HPDE6-E6E7 (cell line): ENCODE measurements at regions not wholly inside any gene's neighbourhood (a gene's known extent, or its start where the extent isn't known, plus 50 kb on each side); places are given as distances from the start of the nearest gene placed in this dataset.

Source experiments
- DNase-seq: peaks from one replicate; pipeline ENCODE4 v3.0.0; 2011; ENCODE audit warnings: missing footprints; ENCODE audit errors: extremely low spot score

DNA sequence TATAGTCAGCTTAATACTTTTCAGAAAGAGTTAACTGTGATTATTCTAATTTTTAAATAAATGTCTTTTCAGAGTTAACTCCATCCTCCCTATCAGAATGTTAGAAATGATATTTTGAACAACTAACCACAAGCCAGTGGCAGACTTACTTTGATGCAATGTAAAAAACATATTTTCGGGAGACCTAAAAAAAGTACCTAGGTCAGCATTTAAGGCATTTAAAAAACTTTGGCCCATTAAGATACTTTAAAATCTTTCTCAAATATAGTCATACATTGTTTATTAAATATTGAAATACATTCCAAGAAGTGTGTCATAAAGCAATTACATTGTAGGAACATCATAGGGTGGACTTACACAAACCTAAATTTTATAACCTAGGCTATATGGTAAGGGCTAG lies 426.1 kb downstream of the PABPC4L start:
- no peak for DNase-seq

DNA sequence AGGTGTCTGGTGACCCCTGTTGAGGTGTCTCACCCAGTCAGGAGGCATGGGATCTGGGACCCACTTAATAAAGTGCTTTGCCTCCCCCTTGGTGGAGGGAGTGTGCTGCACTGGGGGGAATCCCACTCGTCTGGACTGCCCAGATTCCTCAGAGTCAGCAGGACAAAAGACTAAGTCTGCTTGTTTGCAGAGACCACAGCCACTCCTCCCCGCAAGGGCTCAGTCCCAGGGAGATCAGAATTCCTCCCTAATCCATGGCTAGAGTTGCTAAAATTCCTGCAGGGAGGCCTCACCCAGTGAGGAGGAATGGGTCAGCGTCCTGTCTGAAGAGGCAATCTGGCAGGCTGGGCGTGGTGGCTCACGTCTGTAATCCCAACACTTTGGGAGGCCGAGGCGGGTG lies 442.2 kb downstream of the PABPC4L start:
- DNase-seq, result no peak

GRCh38 chr4:133741766-133742165 lies 459.8 kb downstream of the PABPC4L start:
- DNase-seq, result no peak

GRCh38 chr4:133720001-133720400 lies 481.6 kb downstream of the PABPC4L start:
- DNase-seq, result no peak

DNA sequence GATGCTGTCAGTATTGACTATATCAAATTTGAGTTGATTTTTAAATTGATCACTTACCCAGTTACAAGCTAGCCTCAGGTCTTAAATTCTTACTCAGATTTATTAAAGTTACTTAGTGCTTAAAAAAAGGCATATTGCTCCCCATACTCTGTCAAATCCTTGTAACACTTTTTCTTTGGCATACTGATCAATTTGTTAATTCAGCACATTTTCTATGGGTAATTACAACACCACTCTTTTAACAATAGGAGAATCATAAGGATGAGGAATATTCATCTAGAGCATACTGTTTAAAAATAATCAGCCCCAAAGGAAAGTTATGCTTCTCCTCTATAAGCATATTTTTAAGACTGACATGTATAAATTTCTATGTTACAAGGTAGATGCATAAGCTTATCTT lies 482.5 kb downstream of the PABPC4L start:
- DNase-seq, result no peak

GRCh38 chr4:133714211-133714610 lies 487.4 kb downstream of the PABPC4L start:
- no peak for DNase-seq

GRCh38 chr4:133713340-133713739 lies 488.2 kb downstream of the PABPC4L start:
- DNase-seq, result no peak

DNA sequence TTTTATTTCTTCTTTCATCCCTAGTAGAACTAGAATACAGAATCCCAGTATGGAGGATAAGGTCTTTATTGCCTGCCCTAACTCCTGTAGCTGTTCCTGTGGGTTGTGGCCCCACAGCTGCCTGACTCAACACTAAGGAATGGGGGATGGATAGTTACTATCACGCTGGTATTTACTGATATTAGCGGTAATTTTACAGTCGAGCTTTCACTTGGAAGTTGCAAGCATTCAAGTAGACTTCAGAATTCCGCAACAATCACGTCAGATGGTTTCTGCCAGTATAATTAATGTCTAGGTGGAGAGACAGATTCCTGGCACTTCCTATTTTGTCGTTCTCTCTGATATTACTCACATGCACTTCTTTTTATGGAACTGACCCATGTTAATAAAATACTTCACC lies 489.8 kb downstream of the PABPC4L start:
- DNase-seq, result no peak

DNA sequence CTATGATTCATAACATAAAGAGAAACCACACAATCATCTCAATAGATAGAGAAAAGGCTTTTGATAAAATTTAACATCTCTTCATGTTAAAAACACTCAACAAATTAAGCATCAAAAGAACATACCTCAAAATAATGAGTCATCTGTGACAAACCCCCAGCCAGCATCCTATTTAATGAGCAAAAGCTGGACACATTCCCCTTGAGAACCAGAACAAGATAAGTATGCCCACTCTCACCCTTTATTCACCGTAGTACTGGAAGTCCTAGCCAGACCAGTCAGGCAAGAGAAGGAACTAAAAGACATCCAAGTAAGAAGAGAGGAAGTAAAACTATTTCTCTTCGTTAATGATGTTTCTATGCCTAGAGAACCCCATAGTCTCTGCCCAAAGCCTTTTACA lies 507.2 kb downstream of the PABPC4L start:
- no peak for DNase-seq

DNA sequence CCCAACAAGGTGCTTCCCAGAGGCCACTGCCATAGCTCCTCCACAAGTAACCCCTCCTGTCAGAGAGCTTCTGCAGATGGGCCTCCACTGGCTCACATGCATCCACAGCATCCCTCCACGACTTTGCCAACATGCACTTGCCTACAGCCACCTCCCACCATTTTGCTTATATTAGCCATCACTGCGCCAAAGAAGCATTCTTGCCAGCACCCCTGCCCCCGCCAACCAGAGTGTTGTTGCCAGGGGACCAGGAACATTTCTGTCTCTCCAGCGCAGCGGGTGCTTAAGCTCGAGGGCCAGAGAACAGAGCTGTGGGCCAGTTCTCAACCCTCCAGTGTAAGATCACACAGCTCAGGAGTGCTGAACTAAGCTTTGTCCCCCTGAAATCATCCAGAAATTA lies 517.6 kb downstream of the PABPC4L start:
- no peak for DNase-seq

GRCh38 chr4:133668061-133668851 lies 519.2 kb downstream of the PCDH10 start:
- no peak for DNase-seq

- DNase-seq, result no peak
Observed at GRCh38 chr4:133647206-133647605, 498.1 kb downstream of the PCDH10 start.

DNA sequence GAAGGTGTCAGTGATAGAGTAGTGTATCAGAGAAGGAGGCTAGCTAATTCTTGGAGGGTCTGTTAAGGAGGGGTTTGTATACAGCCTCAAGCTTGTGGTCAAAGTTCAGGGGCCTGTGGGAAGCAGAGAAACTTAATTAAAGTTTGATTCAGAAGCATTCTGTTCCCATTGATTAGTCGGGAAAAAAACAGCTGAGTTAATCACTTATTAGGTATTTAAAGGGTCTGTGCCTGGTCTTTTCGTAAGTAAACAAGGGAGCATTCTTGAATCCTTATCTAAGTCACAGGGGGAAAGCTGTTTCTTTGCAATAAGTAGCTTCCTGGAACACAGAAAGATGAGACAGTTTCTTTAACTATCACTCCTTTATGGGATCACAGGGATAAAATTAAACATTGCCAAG lies 492.1 kb downstream of the PCDH10 start:
- no peak for DNase-seq

DNA sequence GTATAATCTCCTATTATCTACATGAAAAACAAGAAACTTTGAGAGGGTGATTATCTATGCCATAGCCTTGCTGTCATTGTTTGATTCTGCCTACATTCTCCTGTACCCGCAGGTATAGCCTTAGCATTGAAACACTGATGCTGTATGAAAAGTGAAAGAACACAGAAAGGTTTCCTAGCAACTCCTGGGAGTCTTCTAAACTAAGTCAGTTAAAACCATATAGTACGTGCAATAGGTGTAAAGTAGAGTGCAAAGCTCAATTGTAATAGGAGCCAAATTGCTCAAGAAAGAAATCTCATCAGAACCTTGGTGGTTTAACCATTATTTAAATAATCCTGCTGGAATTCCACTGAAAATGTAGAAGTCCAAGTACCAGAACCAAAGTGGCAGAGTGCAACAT lies 489.7 kb downstream of the PCDH10 start:
- no peak for DNase-seq

GRCh38 chr4:133637161-133637560 lies 488.1 kb downstream of the PCDH10 start:
- no peak for DNase-seq

GRCh38 chr4:133624744-133625143 lies 475.6 kb downstream of the PCDH10 start:
- DNase-seq, result no peak

GRCh38 chr4:133623847-133624246 lies 474.8 kb downstream of the PCDH10 start:
- DNase-seq, result no peak

- no peak for DNase-seq
Observed at GRCh38 chr4:133621628-133622027, 472.5 kb downstream of the PCDH10 start.

- DNase-seq, result no peak
Observed at GRCh38 chr4:133620555-133620954, 471.5 kb downstream of the PCDH10 start.

GRCh38 chr4:133618963-133619362 lies 469.9 kb downstream of the PCDH10 start:
- DNase-seq, result no peak

- no peak for DNase-seq
Observed at GRCh38 chr4:133600008-133600407, 450.9 kb downstream of the PCDH10 start.

DNA sequence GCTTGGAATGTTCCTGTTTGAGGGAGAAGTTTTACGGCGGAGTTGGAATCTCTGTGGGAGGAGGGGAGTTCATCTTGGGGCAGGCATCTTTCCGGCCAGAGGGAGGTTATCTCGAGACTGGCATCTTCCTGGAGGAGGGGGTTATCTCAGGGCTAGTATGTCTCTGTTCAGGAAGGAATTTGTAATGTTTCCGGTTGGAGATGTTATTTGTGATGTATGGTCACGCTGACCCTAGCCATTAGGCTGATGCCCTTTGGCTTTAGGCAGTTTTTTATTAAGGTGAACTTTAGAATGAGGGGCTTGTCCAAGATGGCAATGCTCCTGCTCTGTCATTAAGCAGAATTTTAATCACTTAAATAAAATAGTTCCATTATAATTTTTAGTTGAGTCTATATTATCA lies 449.7 kb downstream of the PCDH10 start:
- DNase-seq, result no peak

- DNase-seq, result no peak
Observed at GRCh38 chr4:133597251-133597650, 448.2 kb downstream of the PCDH10 start.

DNA sequence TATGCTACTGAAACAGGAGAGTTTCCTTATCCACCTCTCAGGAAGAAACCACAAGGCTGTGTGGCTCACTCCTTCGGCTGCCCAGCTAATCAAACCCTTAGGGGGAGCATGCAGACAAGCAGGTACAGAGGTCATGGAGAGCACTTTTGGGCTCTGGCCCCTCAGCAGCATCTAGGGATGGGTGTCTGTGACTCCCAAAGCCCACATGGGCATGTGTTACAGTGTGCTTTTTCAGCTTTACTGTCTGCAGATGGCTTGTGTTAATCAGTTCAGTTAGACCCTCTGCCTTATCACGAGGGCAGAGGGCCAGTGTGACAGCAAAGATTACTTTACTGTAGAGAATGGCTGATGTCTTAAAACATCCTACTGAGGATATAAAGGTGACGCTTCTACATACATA lies 447.4 kb downstream of the PCDH10 start:
- DNase-seq, result no peak
